Fibroblast of villous mesenchyme (primary cell): ENCODE measurements at regions not wholly inside any gene's neighbourhood (a gene's known extent, or its start where the extent isn't known, plus 50 kb on each side); places are given as distances from the start of the nearest gene placed in this dataset.
"Not testable (repeated sequence)": the region's sequence is repeated elsewhere in the genome, so short reads cannot be mapped to it uniquely, and the experiment has no call there.

Experiments
- DNase-seq: peaks from one replicate; pipeline ENCODE4 v3.0.0-alpha.2; 2010; ENCODE audit warnings: low read depth
- H3K4me3 ChIP-seq: 2 replicates; pipeline ENCODE4 v1.5.1; 2011; ENCODE audit warnings: low read depth, mild to moderate bottlenecking, low read length
- CTCF ChIP-seq: IDR thresholded peaks from 2 replicates; pipeline ENCODE4 v1.5.1; 2012; ENCODE audit warnings: low read depth, mild to moderate bottlenecking, low read length; ENCODE audit not compliant: insufficient read depth

- TF ChIP-seq CTCF: no peak
- H3K4me3 ChIP-seq: no peak overlapping the region
- no peak for DNase-seq
Observed at GRCh38 chr11:42976636-42977217, 335.1 kb upstream of the API5 start.

- no peak for TF ChIP-seq CTCF
- DNase-seq: no peak
- H3K4me3 ChIP-seq: no peak overlapping the region
Observed at GRCh38 chr11:42992594-42992993, 319.2 kb upstream of the API5 start.

GRCh38 chr11:42996421-42997307, 315.1 kb upstream of the API5 start:
- H3K4me3 ChIP-seq: no peak overlapping the region
- no peak for TF ChIP-seq CTCF
- DNase-seq: no peak

DNA sequence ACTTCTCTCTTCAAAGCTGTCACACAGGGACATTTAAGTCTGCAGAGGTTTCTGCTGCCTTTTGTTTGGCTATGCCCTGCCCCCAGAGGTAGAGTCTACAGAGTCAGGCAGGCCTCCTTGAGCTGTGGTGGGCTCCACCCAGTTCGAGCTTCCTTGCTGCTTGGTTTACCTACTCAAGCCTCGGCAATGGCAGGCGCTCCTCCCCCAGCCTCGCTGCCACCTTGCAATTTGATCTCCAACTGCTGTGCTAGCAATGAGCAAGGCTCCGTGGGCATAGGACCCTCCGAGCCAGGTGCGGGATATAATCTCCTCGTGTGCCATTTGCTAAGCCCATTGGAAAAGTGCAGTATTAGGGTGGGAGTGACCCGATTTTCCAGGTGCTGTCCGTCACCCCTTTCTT, 306.9 kb upstream of the API5 start:
- H3K4me3 ChIP-seq, DNase-seq: not testable (repeated sequence)

DNA sequence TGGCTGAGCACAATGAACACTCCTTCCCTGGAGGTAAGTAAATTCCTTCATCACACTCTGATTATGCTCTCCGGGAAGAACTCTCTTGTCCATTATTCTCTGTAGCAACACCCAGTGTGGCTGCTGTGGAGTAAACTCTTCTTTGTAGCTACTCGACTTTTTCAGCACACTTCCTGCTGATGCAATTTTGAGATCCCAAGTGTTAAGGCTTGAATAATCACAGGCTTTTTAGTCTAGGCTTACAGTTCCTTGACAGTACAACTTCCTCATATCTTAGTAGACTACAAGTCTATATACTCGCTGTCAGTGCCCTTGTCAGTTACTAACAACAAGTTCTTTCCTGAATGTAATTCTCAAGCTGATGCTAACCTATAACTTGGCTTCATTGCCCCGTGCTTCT, 301.8 kb upstream of the API5 start:
- no peak for DNase-seq
- no peak overlapping the region for H3K4me3 ChIP-seq
- no peak for TF ChIP-seq CTCF

- H3K4me3 ChIP-seq: no peak overlapping the region
- DNase-seq: no peak
- no peak for TF ChIP-seq CTCF
Observed at GRCh38 chr11:43012606-43013005, 299.2 kb upstream of the API5 start.

- TF ChIP-seq CTCF: no peak
- DNase-seq: no peak
- H3K4me3 ChIP-seq: no peak overlapping the region
Observed at GRCh38 chr11:43021466-43021865, 290.3 kb upstream of the API5 start.
